ENCODE measurements at regions not wholly inside any gene's neighbourhood (a gene's known extent, or its start where the extent isn't known, plus 50 kb on each side); places are given as distances from the start of the nearest gene placed in this dataset.

GRCh38 chr1:229152311-229152710 lies 118.6 kb upstream of the RAB4A start:
- TF ChIP-seq CTCF (IDR thresholded peaks at IDR 0.05) (no peak), POLR2A (IDR thresholded peaks at IDR 0.05) (no peak), POLR2AphosphoS5 (IDR thresholded peaks at IDR 0.05) (no peak), EP300 (IDR thresholded peaks at IDR 0.05; ENCODE audit: low read depth) (no peak)
